K562 (cell line): ENCODE measurements at regions not wholly inside any gene's neighbourhood (a gene's known extent, or its start where the extent isn't known, plus 50 kb on each side); places are given as distances from the start of the nearest gene placed in this dataset.

Experiments
- ATAC-seq: fragments of 200-7000 bp; cut with Tn5 transposase; 3 replicates; pipeline ENCODE4 v1.9.1; 2020; ENCODE audit warnings: moderate library complexity
- BruUV-seq: library from RNA; stranded (reverse); fragments of 400-500 nt; replicated peaks from 2 replicates; lab custom pipeline; 2021; lab: Mats Ljungman, UMichigan
- CTCF ChIA-PET: fragments of 300-600 bp; formaldehyde crosslinking; extraction: SDS; loops from one replicate; lab custom pipeline; 2021; ENCODE audit warnings: low intra/inter-chr PET ratio; lab: Yijun Ruan, JAX
- POLR2A ChIA-PET: fragments of 300-600, 350-650 bp; sonication (Branson Sonifier 250); formaldehyde crosslinking; extraction: SDS; loops from one replicate; lab custom pipeline; 2021; ENCODE audit warnings: antibody characterized with exemption, inconsistent platforms; lab: Yijun Ruan, JAX
- DNase-seq, 4 experiments: peaks; one replicate each; pipeline versions ENCODE4 v3.0.0 to v3.0.0-alpha.2; 2011 to 2018; ENCODE audit warnings: low spot score in 3 of 4, mixed read lengths in 3 of 4; ENCODE audit errors: extremely low read depth in 1 of 4
- FAIRE-seq: peaks from 2 replicates; lab custom pipeline; 2011; peaks lifted over from hg19 to GRCh38; lab: Jason Lieb, UNC
- H2AFZ ChIP-seq: 2 replicates; pipeline ENCODE4 v1.6.0; 2011; ENCODE audit warnings: low read depth, low read length, control low read depth, inconsistent platforms
- H3K27ac ChIP-seq: fragments of 200-600 bp; 3 replicates; pipeline ENCODE4 v1.8.0; 2011; ENCODE audit warnings: low read depth, mild to moderate bottlenecking, control low read depth, inconsistent platforms, low read length, moderate library complexity, mixed read lengths; ENCODE audit errors: extremely low read depth
- H3K27me3 ChIP-seq, 2 experiments: fragments of 300-600 bp in 1 of 2; 2 replicates in 1 of 2; 3 replicates in 1 of 2; pipeline versions ENCODE4 v1.6.0 to v1.8.0; 2011; ENCODE audit warnings: inconsistent platforms in 2 of 2, low read length in 2 of 2, mild to moderate bottlenecking in 1 of 2, mixed read lengths in 1 of 2, moderate library complexity in 1 of 2; ENCODE audit not compliant: control insufficient read depth in 2 of 2, insufficient read depth in 2 of 2
- H3K36me3 ChIP-seq: fragments of 300-600 bp; 3 replicates; pipeline ENCODE4 v1.8.0; 2011; ENCODE audit warnings: mild to moderate bottlenecking, low read length, inconsistent platforms; ENCODE audit not compliant: control insufficient read depth, insufficient read depth
- H3K4me1 ChIP-seq, 2 experiments: fragments of 200-600 bp in 1 of 2; replicated peaks in 1 of 2; 2 replicates in 1 of 2; 3 replicates in 1 of 2; pipeline versions ENCODE4 v1.5.1 to v1.8.0; 2011; ENCODE audit warnings: inconsistent platforms in 2 of 2, low read length in 2 of 2, mild to moderate bottlenecking in 1 of 2, mixed read lengths in 1 of 2, moderate library complexity in 1 of 2; ENCODE audit not compliant: control insufficient read depth in 2 of 2, insufficient read depth in 2 of 2
- H3K4me2 ChIP-seq: 2 replicates; pipeline ENCODE4 v1.6.1; 2011; ENCODE audit warnings: low read length, control low read depth, inconsistent platforms, mixed read lengths; ENCODE audit not compliant: insufficient read depth
- H3K4me3 ChIP-seq: fragments of 200-600 bp; sonication (generic), shearing (Covaris generic); 2 replicates; pipeline ENCODE4 v1.5.1; 2016; ENCODE audit warnings: control low read depth, inconsistent platforms
- H3K79me2 ChIP-seq: fragments of 200-600 bp; 3 replicates; pipeline ENCODE4 v1.8.0; 2011; ENCODE audit warnings: low read length, inconsistent platforms; ENCODE audit not compliant: control insufficient read depth, insufficient read depth
- H3K9ac ChIP-seq, 2 experiments: 2 replicates each; pipeline versions ENCODE4 v1.6.0 to v1.6.1; 2011; ENCODE audit warnings: low read depth in 2 of 2, low read length in 2 of 2, control low read depth in 1 of 2, inconsistent platforms in 1 of 2, mild to moderate bottlenecking in 1 of 2, mixed read lengths in 1 of 2; ENCODE audit not compliant: insufficient read depth in 1 of 2
- H3K9me1 ChIP-seq: one replicate; pipeline ENCODE4 v1.6.0; 2011; ENCODE audit warnings: inconsistent platforms, mild to moderate bottlenecking, low read length, moderate library complexity; ENCODE audit not compliant: control insufficient read depth, insufficient read depth
- H3K9me3 ChIP-seq: replicated peaks from 2 replicates; pipeline ENCODE4 v1.5.1; 2011; ENCODE audit warnings: low read depth, low read length, inconsistent platforms; ENCODE audit not compliant: control insufficient read depth, insufficient read depth
- H4K20me1 ChIP-seq: replicated peaks from 2 replicates; pipeline ENCODE4 v1.6.1; 2011; ENCODE audit warnings: low read length, inconsistent platforms, mixed read lengths; ENCODE audit not compliant: control insufficient read depth, insufficient read depth
- ATF3 ChIP-seq, 2 experiments: fragments of 450-650 bp in 1 of 2; sonication (generic) in 1 of 2; formaldehyde crosslinking in 1 of 2; IDR thresholded peaks in 1 of 2; conservative IDR thresholded peaks in 1 of 2; 2 replicates each; pipeline versions ENCODE4 v1.6.1 to v1.8.1; 2016 to 2023; ENCODE audit warnings: mild to moderate bottlenecking in 2 of 2, moderate library complexity in 2 of 2, inconsistent platforms in 1 of 2, missing genetic modification reagents in 1 of 2
- BRCA1 ChIP-seq, 2 experiments: fragments of 450-650 bp in 1 of 2; sonication (generic) in 1 of 2; formaldehyde crosslinking in 1 of 2; IDR thresholded peaks; 2 replicates each; pipeline versions ENCODE4 v1.5.0 to v1.6.1; 2017 to 2020; ENCODE audit warnings: mild to moderate bottlenecking in 1 of 2, missing genetic modification reagents in 1 of 2
- CBX3 ChIP-seq, 2 experiments: IDR thresholded peaks; 1 replicate in 1 of 2; 2 replicates in 1 of 2; pipeline ENCODE4 v1.6.1; 2012; ENCODE audit warnings: inconsistent platforms in 2 of 2, low read length in 2 of 2, borderline replicate concordance in 1 of 2, control low read depth in 1 of 2
- CREB1 ChIP-seq, 2 experiments: sonication (generic) in 1 of 2; formaldehyde crosslinking in 1 of 2; IDR thresholded peaks; 2 replicates each; pipeline versions ENCODE4 v1.6.1 to v1.8.0; 2012 to 2022; ENCODE audit warnings: inconsistent platforms in 1 of 2, mild to moderate bottlenecking in 1 of 2, missing genetic modification reagents in 1 of 2, moderate library complexity in 1 of 2
- DNMT1 ChIP-seq: fragments of 450-650 bp; IDR thresholded peaks from 2 replicates; pipeline ENCODE4 v1.6.1; 2016; ENCODE audit warnings: antibody characterized with exemption, mild to moderate bottlenecking
- DPF2 ChIP-seq: fragments of 450-650 bp; IDR thresholded peaks from 2 replicates; pipeline ENCODE4 v1.6.1; 2016
- ELF1 ChIP-seq: fragments of 200-800 bp; sonication (Bioruptor generic); IDR thresholded peaks from 2 replicates; pipeline ENCODE4 v1.6.1; 2016; ENCODE audit warnings: missing genetic modification characterization, missing compliant biosample characterization
- FUS ChIP-seq: fragments of 200-400 bp; formaldehyde crosslinking; optimal IDR thresholded peaks from 2 replicates; pipeline ENCODE3; 2017; ENCODE audit warnings: low read depth, low read length
- GABPA ChIP-seq: fragments of 200-800 bp; sonication (Bioruptor generic); conservative IDR thresholded peaks from 2 replicates; pipeline ENCODE4 v1.6.1; 2016; ENCODE audit warnings: low read depth, missing genetic modification characterization, missing compliant biosample characterization
- JUND ChIP-seq, 2 experiments: IDR thresholded peaks; 2 replicates in 1 of 2; 3 replicates in 1 of 2; pipeline ENCODE4 v1.6.1; 2011; ENCODE audit warnings: borderline replicate concordance in 2 of 2, low read depth in 2 of 2, low read length in 2 of 2, improper control_type of control experiment in 1 of 2, missing biosample characterization in 1 of 2, missing genetic modification characterization in 1 of 2, missing genetic modification reagents in 1 of 2
- KAT8 ChIP-seq: fragments of 450-650 bp; IDR thresholded peaks from 2 replicates; pipeline ENCODE4 v1.6.1; 2016; ENCODE audit warnings: low read depth, mild to moderate bottlenecking
- MAX ChIP-seq: sonication (generic); formaldehyde crosslinking; IDR thresholded peaks from 2 replicates; pipeline ENCODE4 v1.9.0; 2022; ENCODE audit warnings: mild to moderate bottlenecking, missing genetic modification reagents
- RCOR1 ChIP-seq, 2 experiments: IDR thresholded peaks; 2 replicates each; pipeline ENCODE4 v1.6.1; 2012; ENCODE audit warnings: low read depth in 2 of 2, low read length in 2 of 2, borderline replicate concordance in 1 of 2, improper control_type of control experiment in 1 of 2
- RFX1 ChIP-seq: fragments of 450-650 bp; IDR thresholded peaks from 2 replicates; pipeline ENCODE4 v1.6.1; 2016; ENCODE audit warnings: mild to moderate bottlenecking, moderate library complexity
- SMARCE1 ChIP-seq: fragments of 450-650 bp; IDR thresholded peaks from 2 replicates; pipeline ENCODE4 v1.7.1; 2016; ENCODE audit warnings: mild to moderate bottlenecking
- TBL1XR1 ChIP-seq, 2 experiments: IDR thresholded peaks; 2 replicates each; pipeline ENCODE4 v1.6.1; 2012; ENCODE audit warnings: improper control_type of control experiment in 2 of 2, low read length in 2 of 2, mild to moderate bottlenecking in 1 of 2
- ZNF124 ChIP-seq: sonication (generic); formaldehyde crosslinking; IDR thresholded peaks from 2 replicates; pipeline ENCODE4 v1.8.1; 2022; ENCODE audit warnings: missing genetic modification reagents
- ZNF143 ChIP-seq: sonication (generic); formaldehyde crosslinking; IDR thresholded peaks from 2 replicates; pipeline ENCODE4 v1.9.0; 2022; ENCODE audit warnings: mild to moderate bottlenecking, missing genetic modification reagents
- WGBS: fragments of 100-300 bp; shearing (Covaris generic); methylation state at CpG from one replicate; pipeline ENCODE4 v1.1.6; 2016; ENCODE audit warnings: low coverage, mixed read lengths; ENCODE audit not compliant: insufficient coverage; ENCODE audit errors: missing lambda C conversion rate; 5-methylcytosine and 5-hydroxymethylcytosine counted together
- in situ Hi-C: fragments of 300-500 bp; cut with MboI; formaldehyde crosslinking; loops from 4 replicates; pipeline ENCODE4 v1.15.0; 2018; ENCODE audit warnings: inconsistent platforms, mixed read lengths
- intact Hi-C: fragments of 100-400 bp; cut with micrococcal nuclease; formaldehyde crosslinking; loops from 2 replicates; pipeline ENCODE4 v1.14.2; 2022

DNA sequence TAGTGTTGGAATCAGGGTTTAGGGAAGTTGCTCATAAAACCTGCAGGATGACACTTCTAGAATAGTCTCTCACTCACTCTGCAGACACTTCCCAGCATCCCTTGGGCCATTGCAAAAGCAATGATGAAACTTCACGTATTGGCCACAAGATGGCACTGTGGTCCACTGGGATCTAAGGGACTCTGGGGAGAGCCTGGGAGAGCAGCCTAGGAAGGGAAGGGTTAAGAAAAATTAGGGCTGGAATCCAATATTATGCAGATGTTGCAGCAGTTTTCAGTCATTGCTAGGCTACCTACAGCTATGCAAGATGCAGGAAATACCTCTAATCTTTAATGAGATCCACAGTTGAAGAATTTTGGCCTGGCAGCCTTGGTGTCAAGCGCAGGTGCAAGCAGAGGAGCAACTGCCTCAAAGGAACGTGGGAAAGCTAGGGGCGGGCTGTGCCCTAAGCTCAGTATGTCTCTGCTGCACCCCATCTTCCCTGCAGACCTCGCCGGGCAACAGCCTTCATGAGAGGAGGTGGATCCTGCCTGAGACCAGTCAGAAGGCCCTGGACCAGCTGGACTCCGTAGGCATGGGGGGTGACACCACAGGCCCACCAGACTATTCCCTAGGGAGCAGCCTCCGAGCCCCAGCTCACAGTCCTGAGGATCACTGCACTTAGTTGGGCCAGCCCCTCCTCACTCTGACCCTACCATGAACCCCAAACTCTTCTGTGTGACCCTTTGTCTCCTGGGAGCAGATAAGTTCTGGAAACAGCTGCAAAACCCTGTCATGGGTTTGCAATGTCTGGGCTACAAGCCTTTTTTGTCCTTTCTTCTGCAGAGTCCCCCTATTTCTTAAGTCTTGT lies 127.9 kb upstream of the PRSS58 start:
- H3K4me3 ChIP-seq: no peak overlapping the region
- POLR2A ChIA-PET: no interaction called here
- no peak overlapping the region for H3K27ac ChIP-seq
- peak; percentile 100 for ATAC-seq
- no peaks in the 10 kb centered on the region for H3K4me1 ChIP-seq
- H2AFZ ChIP-seq: no peak overlapping the region
- no peaks in the 10 kb centered on the region for H3K36me3 ChIP-seq
- intact Hi-C loops: no loop called here
- no peaks in the 10 kb centered on the region for H3K9me3 ChIP-seq
- no peak overlapping the region for H3K9ac ChIP-seq
- peak; percentile 63 to 79 (median 77) for DNase-seq
- no peaks in the 10 kb centered on the region for H3K27me3 ChIP-seq
- no peaks in the 10 kb centered on the region for H3K9me1 ChIP-seq
- no peak overlapping the region for H3K4me2 ChIP-seq
- 6% methylated on average over 8 of the region's 8 CpGs for WGBS
- FAIRE-seq: peak; percentile 98
- no peaks in the 10 kb centered on the region for H3K79me2 ChIP-seq
- CTCF ChIA-PET: no interaction called here
- no peaks in the 10 kb centered on the region for H4K20me1 ChIP-seq
- in situ Hi-C loops: no loop called here
- BruUV-seq: no TSS peak
- TF ChIP-seq ZNF124 (CRISPR knock-in tag) (no peak), SMARCE1 (no peak), DNMT1 (no peak), RCOR1 (IDR thresholded peaks at IDR 0.05; ENCODE audit: borderline replicate concordance in 1 of 2, low read depth in 2 of 2, low read length in 2 of 2) (peak in 1 of 2 experiments; percentile 44; a peak in 1 of 4 replicates), ELF1 (tag) (no peak), RFX1 (no peak), FUS (no peak), ZNF143 (CRISPR knock-in tag) (peak; percentile 76), KAT8 (no peak), GABPA (tag) (no peak), TBL1XR1 (IDR thresholded peaks at IDR 0.05; ENCODE audit: low read length in 2 of 2) (no peak), CBX3 (IDR thresholded peaks at IDR 0.05; ENCODE audit: borderline replicate concordance in 1 of 2, low read length in 2 of 2) (0 out of 3 replicates have a peak, but pooled peaks of 1 of the 2 experiments have one; percentile 32), ATF3 (IDR thresholded peaks at IDR 0.05) (peak; percentile 68), ATF3 (CRISPR knock-in tag; conservative IDR thresholded peaks at IDR 0.05) (no peak), CREB1 (IDR thresholded peaks at IDR 0.05) (0 out of 2 replicates have a peak, but pooled peaks have one; percentile 30), CREB1 (CRISPR knock-in tag; IDR thresholded peaks at IDR 0.05) (peak; percentile 45; the same call in 1 of the 2 replicates), DPF2 (no peak), JUND (IDR thresholded peaks at IDR 0.05; ENCODE audit: borderline replicate concordance, low read depth, low read length) (0 out of 2 replicates have a peak, but pooled peaks have one; percentile 42), JUND (tag; IDR thresholded peaks at IDR 0.05; ENCODE audit: borderline replicate concordance, low read depth, low read length) (no peak; the same call in 2 of the 3 replicates), BRCA1 (IDR thresholded peaks at IDR 0.05) (no peak), BRCA1 (CRISPR knock-in tag; IDR thresholded peaks at IDR 0.05) (no peak), MAX (no peak)
